ENCODE measurements at regions not wholly inside any gene's neighbourhood (a gene's known extent, or its start where the extent isn't known, plus 50 kb on each side); places are given as distances from the start of the nearest gene placed in this dataset.
A peak's percentile ranks its signal among the peaks of the same experiment; 100 is the strongest.

- Mint-ChIP-seq H3K36me3 (ENCODE audit: low read depth) (no peaks in the 10 kb centered on the region), H3K9me3 (peaks cover 7% of the 10 kb centered on the region; the same call in 2 of the 3 replicates), H3K4me3 (no peak overlapping the region), H3K27me3 (ENCODE audit: insufficient read depth, low read depth, poor library complexity) (no peaks in the 10 kb centered on the region), H3K27ac (no peak overlapping the region), H3K4me1 (no peaks in the 10 kb centered on the region)
- TF ChIP-seq, protein P1, sequence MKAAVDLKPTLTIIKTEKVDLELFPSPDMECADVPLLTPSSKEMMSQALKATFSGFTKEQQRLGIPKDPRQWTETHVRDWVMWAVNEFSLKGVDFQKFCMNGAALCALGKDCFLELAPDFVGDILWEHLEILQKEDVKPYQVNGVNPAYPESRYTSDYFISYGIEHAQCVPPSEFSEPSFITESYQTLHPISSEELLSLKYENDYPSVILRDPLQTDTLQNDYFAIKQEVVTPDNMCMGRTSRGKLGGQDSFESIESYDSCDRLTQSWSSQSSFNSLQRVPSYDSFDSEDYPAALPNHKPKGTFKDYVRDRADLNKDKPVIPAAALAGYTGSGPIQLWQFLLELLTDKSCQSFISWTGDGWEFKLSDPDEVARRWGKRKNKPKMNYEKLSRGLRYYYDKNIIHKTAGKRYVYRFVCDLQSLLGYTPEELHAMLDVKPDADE (IDR thresholded peaks at IDR 0.05), result no peak
- TF ChIP-seq POLR2AphosphoS5 (IDR thresholded peaks at IDR 0.05; ENCODE audit: low read depth) (no peak), NANOG (IDR thresholded peaks at IDR 0.05; ENCODE audit: borderline replicate concordance) (no peak), EZH2phosphoT487 (IDR thresholded peaks at IDR 0.05; ENCODE audit: unreplicated experiment) (no peak), JUNB (IDR thresholded peaks at IDR 0.05; ENCODE audit: unreplicated experiment) (no peak), STAT1 (IDR thresholded peaks at IDR 0.05; ENCODE audit: unreplicated experiment) (no peak), CREB1 (CRISPR knock-in tag; IDR thresholded peaks at IDR 0.05; ENCODE audit: low read depth) (no peak), ZNF114 (CRISPR knock-in tag; IDR thresholded peaks at IDR 0.05) (no peak), ZNF331 (CRISPR knock-in tag; IDR thresholded peaks at IDR 0.05; ENCODE audit: low read depth) (no peak), EZH2 (IDR thresholded peaks at IDR 0.05; ENCODE audit: low read depth, unreplicated experiment) (no peak), ZNF462 (CRISPR knock-in tag; IDR thresholded peaks at IDR 0.05) (no peak)
- TF ChIP-seq, protein P2, sequence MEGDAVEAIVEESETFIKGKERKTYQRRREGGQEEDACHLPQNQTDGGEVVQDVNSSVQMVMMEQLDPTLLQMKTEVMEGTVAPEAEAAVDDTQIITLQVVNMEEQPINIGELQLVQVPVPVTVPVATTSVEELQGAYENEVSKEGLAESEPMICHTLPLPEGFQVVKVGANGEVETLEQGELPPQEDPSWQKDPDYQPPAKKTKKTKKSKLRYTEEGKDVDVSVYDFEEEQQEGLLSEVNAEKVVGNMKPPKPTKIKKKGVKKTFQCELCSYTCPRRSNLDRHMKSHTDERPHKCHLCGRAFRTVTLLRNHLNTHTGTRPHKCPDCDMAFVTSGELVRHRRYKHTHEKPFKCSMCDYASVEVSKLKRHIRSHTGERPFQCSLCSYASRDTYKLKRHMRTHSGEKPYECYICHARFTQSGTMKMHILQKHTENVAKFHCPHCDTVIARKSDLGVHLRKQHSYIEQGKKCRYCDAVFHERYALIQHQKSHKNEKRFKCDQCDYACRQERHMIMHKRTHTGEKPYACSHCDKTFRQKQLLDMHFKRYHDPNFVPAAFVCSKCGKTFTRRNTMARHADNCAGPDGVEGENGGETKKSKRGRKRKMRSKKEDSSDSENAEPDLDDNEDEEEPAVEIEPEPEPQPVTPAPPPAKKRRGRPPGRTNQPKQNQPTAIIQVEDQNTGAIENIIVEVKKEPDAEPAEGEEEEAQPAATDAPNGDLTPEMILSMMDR (conservative IDR thresholded peaks at IDR 0.05; ENCODE audit: low read depth in 2 of 2), result no peak
- TF ChIP-seq, protein P3, sequence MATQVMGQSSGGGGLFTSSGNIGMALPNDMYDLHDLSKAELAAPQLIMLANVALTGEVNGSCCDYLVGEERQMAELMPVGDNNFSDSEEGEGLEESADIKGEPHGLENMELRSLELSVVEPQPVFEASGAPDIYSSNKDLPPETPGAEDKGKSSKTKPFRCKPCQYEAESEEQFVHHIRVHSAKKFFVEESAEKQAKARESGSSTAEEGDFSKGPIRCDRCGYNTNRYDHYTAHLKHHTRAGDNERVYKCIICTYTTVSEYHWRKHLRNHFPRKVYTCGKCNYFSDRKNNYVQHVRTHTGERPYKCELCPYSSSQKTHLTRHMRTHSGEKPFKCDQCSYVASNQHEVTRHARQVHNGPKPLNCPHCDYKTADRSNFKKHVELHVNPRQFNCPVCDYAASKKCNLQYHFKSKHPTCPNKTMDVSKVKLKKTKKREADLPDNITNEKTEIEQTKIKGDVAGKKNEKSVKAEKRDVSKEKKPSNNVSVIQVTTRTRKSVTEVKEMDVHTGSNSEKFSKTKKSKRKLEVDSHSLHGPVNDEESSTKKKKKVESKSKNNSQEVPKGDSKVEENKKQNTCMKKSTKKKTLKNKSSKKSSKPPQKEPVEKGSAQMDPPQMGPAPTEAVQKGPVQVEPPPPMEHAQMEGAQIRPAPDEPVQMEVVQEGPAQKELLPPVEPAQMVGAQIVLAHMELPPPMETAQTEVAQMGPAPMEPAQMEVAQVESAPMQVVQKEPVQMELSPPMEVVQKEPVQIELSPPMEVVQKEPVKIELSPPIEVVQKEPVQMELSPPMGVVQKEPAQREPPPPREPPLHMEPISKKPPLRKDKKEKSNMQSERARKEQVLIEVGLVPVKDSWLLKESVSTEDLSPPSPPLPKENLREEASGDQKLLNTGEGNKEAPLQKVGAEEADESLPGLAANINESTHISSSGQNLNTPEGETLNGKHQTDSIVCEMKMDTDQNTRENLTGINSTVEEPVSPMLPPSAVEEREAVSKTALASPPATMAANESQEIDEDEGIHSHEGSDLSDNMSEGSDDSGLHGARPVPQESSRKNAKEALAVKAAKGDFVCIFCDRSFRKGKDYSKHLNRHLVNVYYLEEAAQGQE (IDR thresholded peaks at IDR 0.05; ENCODE audit: unreplicated experiment), result no peak
- Histone ChIP-seq H3K9me2 (ENCODE audit: insufficient read depth) (no peaks in the 10 kb centered on the region), H2AFZ (peak overlapping the region; percentile 57), H4K20me1 (replicated peaks; ENCODE audit: insufficient read depth) (no peaks in the 10 kb centered on the region), H3K27ac (ENCODE audit: low read depth) (no peak overlapping the region), H3K4me2 (no peak overlapping the region), H3K27me3 (ENCODE audit: insufficient read depth) (no peaks in the 10 kb centered on the region), H3K4me1 (ENCODE audit: insufficient read depth) (no peaks in the 10 kb centered on the region), H3F3A (replicated peaks; ENCODE audit: low read depth) (no peaks in the 10 kb centered on the region), H3K36me3 (ENCODE audit: insufficient read depth) (no peaks in the 10 kb centered on the region), H3K79me2 (replicated peaks; ENCODE audit: insufficient read depth) (no peaks in the 10 kb centered on the region), H3K4me3 (no peak overlapping the region)
- DNase-seq (ENCODE audit: low spot score) (no peak), ATAC-seq (no peak; the same call in 1 of the 3 replicates)
These were observed 2170.8 kb upstream of the PCDH20 start for GRCh38 chr13:63586467-63586866.

Data from GM23338 (cell line).